ENCODE measurements at regions not wholly inside any gene's neighbourhood (a gene's known extent, or its start where the extent isn't known, plus 50 kb on each side); places are given as distances from the start of the nearest gene placed in this dataset.

DNA sequence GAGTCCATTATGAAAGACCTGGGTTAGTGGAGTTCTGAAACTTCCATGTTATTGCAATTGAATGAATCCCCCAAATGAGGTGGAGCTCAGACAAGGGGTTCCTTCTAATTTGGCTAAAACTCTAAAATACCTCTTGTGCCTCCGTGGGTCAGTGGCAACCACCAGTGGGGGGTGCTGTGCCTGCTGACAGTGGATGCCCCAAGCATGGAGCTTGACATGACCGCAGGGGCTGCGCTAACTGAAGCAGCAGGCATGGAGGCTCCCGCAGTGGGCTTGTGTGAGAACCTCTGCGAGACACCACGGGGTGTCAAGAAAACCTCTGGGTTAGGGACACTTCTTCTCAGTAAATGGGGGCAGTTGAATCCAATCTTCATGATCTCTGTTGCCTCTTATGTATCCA, 200.5 kb downstream of the DRD1 start:
- H3K27ac ChIP-seq, result no peak overlapping the region
- H3K27me3 ChIP-seq, result no peaks in the 10 kb centered on the region
- no peaks in the 10 kb centered on the region for H3K36me3 ChIP-seq
- intact Hi-C loops (cut with DNase I), result no loop called here
- no peaks in the 10 kb centered on the region for H3K9me3 ChIP-seq
- no peak for DNase-seq
- TF ChIP-seq, protein P1, sequence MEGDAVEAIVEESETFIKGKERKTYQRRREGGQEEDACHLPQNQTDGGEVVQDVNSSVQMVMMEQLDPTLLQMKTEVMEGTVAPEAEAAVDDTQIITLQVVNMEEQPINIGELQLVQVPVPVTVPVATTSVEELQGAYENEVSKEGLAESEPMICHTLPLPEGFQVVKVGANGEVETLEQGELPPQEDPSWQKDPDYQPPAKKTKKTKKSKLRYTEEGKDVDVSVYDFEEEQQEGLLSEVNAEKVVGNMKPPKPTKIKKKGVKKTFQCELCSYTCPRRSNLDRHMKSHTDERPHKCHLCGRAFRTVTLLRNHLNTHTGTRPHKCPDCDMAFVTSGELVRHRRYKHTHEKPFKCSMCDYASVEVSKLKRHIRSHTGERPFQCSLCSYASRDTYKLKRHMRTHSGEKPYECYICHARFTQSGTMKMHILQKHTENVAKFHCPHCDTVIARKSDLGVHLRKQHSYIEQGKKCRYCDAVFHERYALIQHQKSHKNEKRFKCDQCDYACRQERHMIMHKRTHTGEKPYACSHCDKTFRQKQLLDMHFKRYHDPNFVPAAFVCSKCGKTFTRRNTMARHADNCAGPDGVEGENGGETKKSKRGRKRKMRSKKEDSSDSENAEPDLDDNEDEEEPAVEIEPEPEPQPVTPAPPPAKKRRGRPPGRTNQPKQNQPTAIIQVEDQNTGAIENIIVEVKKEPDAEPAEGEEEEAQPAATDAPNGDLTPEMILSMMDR (IDR thresholded peaks at IDR 0.05), result no peak
- TF ChIP-seq POLR2A (IDR thresholded peaks at IDR 0.05) (no peak), EP300 (IDR thresholded peaks at IDR 0.05) (no peak)
- no peaks in the 10 kb centered on the region for H3K4me1 ChIP-seq (ENCODE audit: insufficient read depth)
- 67 to 86% (median 79%) methylated on average over 6 of the region's 6 CpGs for WGBS, 3 donors
- no peak overlapping the region for H3K4me3 ChIP-seq

DNA sequence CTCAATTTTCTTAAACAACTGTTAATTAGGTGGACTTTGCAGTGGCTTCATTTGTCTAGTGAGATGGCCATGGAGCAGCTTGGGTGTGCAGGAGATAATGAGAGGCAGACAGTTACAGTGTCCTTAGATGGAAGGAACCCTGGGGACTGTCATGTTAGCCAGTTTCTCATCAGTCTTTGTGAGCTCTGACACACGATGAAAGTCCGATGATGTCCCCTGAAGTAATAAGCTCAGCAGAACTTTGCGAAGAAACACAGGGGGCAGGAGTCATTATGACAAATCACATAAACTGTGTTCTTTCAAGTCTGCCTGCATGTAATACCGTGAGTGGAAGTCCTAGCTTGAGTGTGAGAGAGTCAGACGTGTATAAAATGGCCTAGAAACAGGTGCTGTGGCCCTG, 201.8 kb downstream of the DRD1 start:
- Histone ChIP-seq H3K4me1 (ENCODE audit: insufficient read depth) (no peaks in the 10 kb centered on the region), H3K36me3 (no peaks in the 10 kb centered on the region), H3K9me3 (no peaks in the 10 kb centered on the region), H3K27ac (no peak overlapping the region), H3K4me3 (no peak overlapping the region), H3K27me3 (no peaks in the 10 kb centered on the region)
- TF ChIP-seq EP300 (IDR thresholded peaks at IDR 0.05) (no peak), POLR2A (IDR thresholded peaks at IDR 0.05) (no peak)
- TF ChIP-seq, protein P1 (IDR thresholded peaks at IDR 0.05), result no peak
- intact Hi-C loops (cut with DNase I), result no loop called here
- 68 to 84% (median 74%) methylated on average over 5 of the region's 5 CpGs for WGBS, 3 donors
- no peak for DNase-seq

DNA sequence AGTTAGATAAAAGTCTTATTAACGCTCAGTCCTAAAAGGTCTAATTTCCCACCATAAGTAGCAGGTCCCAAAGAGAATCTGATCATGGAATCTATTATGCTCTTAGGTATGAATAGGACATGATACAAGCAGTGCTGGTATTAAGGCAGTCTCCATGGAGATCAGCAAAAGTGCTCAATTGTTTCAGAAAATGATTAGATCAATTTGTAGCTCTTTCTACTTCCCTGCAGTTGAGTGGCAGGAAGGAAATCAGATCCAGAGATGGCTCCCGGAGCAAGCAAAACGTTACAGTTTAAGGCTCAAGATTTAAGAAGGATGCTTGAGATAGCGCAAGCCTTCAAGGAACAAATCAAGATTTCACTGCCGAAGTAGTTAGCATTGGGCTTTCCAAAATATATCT, 205.7 kb downstream of the DRD1 start:
- H3K27me3 ChIP-seq, result no peaks in the 10 kb centered on the region
- WGBS, 3 donors, result 74 to 82% (median 77%) methylated on average over 5 of the region's 5 CpGs

DNA sequence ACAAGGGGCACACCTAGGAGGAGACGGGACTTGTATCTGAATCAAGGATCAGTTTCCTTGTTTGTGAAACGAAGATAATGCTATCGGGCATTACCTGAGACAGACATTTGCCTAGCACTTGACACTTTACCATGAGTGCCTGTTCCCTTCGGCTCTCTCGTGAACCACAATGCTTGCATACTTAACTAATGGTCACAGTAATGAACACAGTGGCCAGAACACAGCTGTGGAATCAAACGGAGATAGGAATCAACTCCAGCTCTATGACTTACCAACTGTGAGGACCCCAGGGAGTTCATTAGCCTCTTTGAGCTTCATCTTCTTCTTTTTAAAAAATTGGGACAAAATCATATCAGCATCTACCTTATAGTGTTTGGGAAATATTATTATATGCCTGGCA, 207.8 kb downstream of the DRD1 start:
- intact Hi-C loops (cut with DNase I), result no loop called here
- 73 to 82% (median 77%) methylated on average over 6 of the region's 6 CpGs for WGBS, 3 donors
- Histone ChIP-seq H3K36me3 (no peaks in the 10 kb centered on the region), H3K27ac (no peak overlapping the region), H3K4me3 (no peak overlapping the region), H3K27me3 (no peaks in the 10 kb centered on the region), H3K4me1 (ENCODE audit: insufficient read depth) (no peaks in the 10 kb centered on the region), H3K9me3 (no peaks in the 10 kb centered on the region)
- TF ChIP-seq, protein P1 (IDR thresholded peaks at IDR 0.05), result no peak
- TF ChIP-seq POLR2A (IDR thresholded peaks at IDR 0.05) (no peak), EP300 (IDR thresholded peaks at IDR 0.05) (no peak)
- DNase-seq, result no peak

More for the DNA sequence above, 205.7 kb downstream of the DRD1 start:
- no peaks in the 10 kb centered on the region for H3K9me3 ChIP-seq
- intact Hi-C loops (cut with DNase I), result no loop called here
- TF ChIP-seq, protein P1 (IDR thresholded peaks at IDR 0.05), result no peak
- no peak for TF ChIP-seq EP300 (IDR thresholded peaks at IDR 0.05)
- H3K27ac ChIP-seq, result no peak overlapping the region
- no peaks in the 10 kb centered on the region for H3K36me3 ChIP-seq
- DNase-seq, result no peak
- H3K4me3 ChIP-seq, result no peak overlapping the region
- no peaks in the 10 kb centered on the region for H3K4me1 ChIP-seq (ENCODE audit: insufficient read depth)

Measured in ovary (tissue), 7 donors.